ENCODE measurements at regions not wholly inside any gene's neighbourhood (a gene's known extent, or its start where the extent isn't known, plus 50 kb on each side); places are given as distances from the start of the nearest gene placed in this dataset.

- Mint-ChIP-seq H3K4me1 (no peaks in the 10 kb centered on the region), H3K27me3 (ENCODE audit: insufficient read depth, low read depth) (no peaks in the 10 kb centered on the region), H3K27ac (no peak overlapping the region), H3K36me3 (no peaks in the 10 kb centered on the region), H3K4me3 (no peak overlapping the region), H3K9me3 (no peaks in the 10 kb centered on the region)
- Histone ChIP-seq H3K4me1 (no peaks in the 10 kb centered on the region), H2AFZ (replicated peaks) (no peak overlapping the region), H3K79me2 (ENCODE audit: low read depth) (no peaks in the 10 kb centered on the region), H3K4me2 (no peak overlapping the region), H3F3A (ENCODE audit: low read depth) (no peaks in the 10 kb centered on the region), H3K4me3 (no peak overlapping the region), H3K9me3 (ENCODE audit: low read depth) (no peaks in the 10 kb centered on the region), H3K27ac (no peak overlapping the region), H3K27me3 (no peaks in the 10 kb centered on the region), H3K9ac (no peak overlapping the region), H4K20me1 (ENCODE audit: low read depth) (no peaks in the 10 kb centered on the region), H3K36me3 (no peaks in the 10 kb centered on the region)
- TF ChIP-seq EZH2 (IDR thresholded peaks at IDR 0.05) (no peak), CTCF (IDR thresholded peaks at IDR 0.05) (no peak), EZH2phosphoT487 (IDR thresholded peaks at IDR 0.05) (no peak)
- no peak for DNase-seq (ENCODE audit: low spot score)
Measured at GRCh38 chr5:85337435-85337834, 952.8 kb upstream of the EDIL3 start.

GRCh38 chr5:85340790-85341189 is 956.1 kb upstream of the EDIL3 start:
- Histone ChIP-seq H3K9me3 (ENCODE audit: low read depth) (no peaks in the 10 kb centered on the region), H4K20me1 (ENCODE audit: low read depth) (no peaks in the 10 kb centered on the region), H3K27me3 (no peaks in the 10 kb centered on the region), H3K79me2 (ENCODE audit: low read depth) (no peaks in the 10 kb centered on the region), H3K27ac (no peak overlapping the region), H3K9ac (no peak overlapping the region), H3K4me1 (no peaks in the 10 kb centered on the region), H2AFZ (replicated peaks) (no peak overlapping the region), H3K4me2 (no peak overlapping the region), H3K36me3 (no peaks in the 10 kb centered on the region), H3F3A (ENCODE audit: low read depth) (no peaks in the 10 kb centered on the region), H3K4me3 (no peak overlapping the region)
- H3K27ac Mint-ChIP-seq, result no peak overlapping the region
- H3K36me3 Mint-ChIP-seq, result no peaks in the 10 kb centered on the region
- no peak overlapping the region for H3K4me3 Mint-ChIP-seq
- no peaks in the 10 kb centered on the region for H3K27me3 Mint-ChIP-seq (ENCODE audit: insufficient read depth, low read depth)
- TF ChIP-seq EZH2phosphoT487 (IDR thresholded peaks at IDR 0.05) (no peak), EZH2 (IDR thresholded peaks at IDR 0.05) (no peak), CTCF (IDR thresholded peaks at IDR 0.05) (no peak)
- no peak for DNase-seq (ENCODE audit: low spot score)
- H3K9me3 Mint-ChIP-seq, result no peaks in the 10 kb centered on the region
- no peaks in the 10 kb centered on the region for H3K4me1 Mint-ChIP-seq

GRCh38 chr5:85345818-85346217 is 961.1 kb upstream of the EDIL3 start:
- H4K20me1 ChIP-seq (ENCODE audit: low read depth), result no peaks in the 10 kb centered on the region
- no peak overlapping the region for H3K9ac ChIP-seq
- H3K4me1 ChIP-seq, result no peaks in the 10 kb centered on the region
- no peaks in the 10 kb centered on the region for H3K27me3 ChIP-seq
- Mint-ChIP-seq H3K4me1 (no peaks in the 10 kb centered on the region), H3K9me3 (no peaks in the 10 kb centered on the region), H3K27ac (no peak overlapping the region), H3K36me3 (no peaks in the 10 kb centered on the region), H3K4me3 (no peak overlapping the region), H3K27me3 (ENCODE audit: insufficient read depth, low read depth) (no peaks in the 10 kb centered on the region)
- DNase-seq (ENCODE audit: low spot score), result no peak
- no peaks in the 10 kb centered on the region for H3K36me3 ChIP-seq
- H3K4me2 ChIP-seq, result no peak overlapping the region
- no peak overlapping the region for H3K4me3 ChIP-seq
- TF ChIP-seq EZH2phosphoT487 (IDR thresholded peaks at IDR 0.05) (no peak), EZH2 (IDR thresholded peaks at IDR 0.05) (no peak), CTCF (IDR thresholded peaks at IDR 0.05) (no peak)
- H3K27ac ChIP-seq, result no peak overlapping the region
- no peaks in the 10 kb centered on the region for H3K79me2 ChIP-seq (ENCODE audit: low read depth)
- H3K9me3 ChIP-seq (ENCODE audit: low read depth), result no peaks in the 10 kb centered on the region
- no peaks in the 10 kb centered on the region for H3F3A ChIP-seq (ENCODE audit: low read depth)
- no peak overlapping the region for H2AFZ ChIP-seq (replicated peaks)

GRCh38 chr5:85357309-85357708 is 972.6 kb upstream of the EDIL3 start:
- H3K9ac ChIP-seq, result no peak overlapping the region
- Mint-ChIP-seq H3K4me3 (no peak overlapping the region), H3K27ac (no peak overlapping the region), H3K4me1 (no peaks in the 10 kb centered on the region), H3K27me3 (ENCODE audit: insufficient read depth, low read depth) (no peaks in the 10 kb centered on the region), H3K9me3 (no peaks in the 10 kb centered on the region), H3K36me3 (no peaks in the 10 kb centered on the region)
- no peak overlapping the region for H3K4me3 ChIP-seq
- H3K27me3 ChIP-seq, result no peaks in the 10 kb centered on the region
- H3K4me1 ChIP-seq, result no peaks in the 10 kb centered on the region
- no peaks in the 10 kb centered on the region for H3K9me3 ChIP-seq (ENCODE audit: low read depth)
- no peak overlapping the region for H2AFZ ChIP-seq (replicated peaks)
- no peak for DNase-seq (ENCODE audit: low spot score)
- H3K79me2 ChIP-seq (ENCODE audit: low read depth), result no peaks in the 10 kb centered on the region
- H3K4me2 ChIP-seq, result no peak overlapping the region
- H4K20me1 ChIP-seq (ENCODE audit: low read depth), result no peaks in the 10 kb centered on the region
- no peak for TF ChIP-seq EZH2phosphoT487 (IDR thresholded peaks at IDR 0.05)
- TF ChIP-seq EZH2 (IDR thresholded peaks at IDR 0.05), result no peak
- no peak for TF ChIP-seq CTCF (IDR thresholded peaks at IDR 0.05)
- no peaks in the 10 kb centered on the region for H3F3A ChIP-seq (ENCODE audit: low read depth)
- H3K36me3 ChIP-seq, result no peaks in the 10 kb centered on the region
- H3K27ac ChIP-seq, result no peak overlapping the region

Measured in neural progenitor cell (in vitro differentiated cells).